ENCODE measurements at regions not wholly inside any gene's neighbourhood (a gene's known extent, or its start where the extent isn't known, plus 50 kb on each side); places are given as distances from the start of the nearest gene placed in this dataset.

DNA sequence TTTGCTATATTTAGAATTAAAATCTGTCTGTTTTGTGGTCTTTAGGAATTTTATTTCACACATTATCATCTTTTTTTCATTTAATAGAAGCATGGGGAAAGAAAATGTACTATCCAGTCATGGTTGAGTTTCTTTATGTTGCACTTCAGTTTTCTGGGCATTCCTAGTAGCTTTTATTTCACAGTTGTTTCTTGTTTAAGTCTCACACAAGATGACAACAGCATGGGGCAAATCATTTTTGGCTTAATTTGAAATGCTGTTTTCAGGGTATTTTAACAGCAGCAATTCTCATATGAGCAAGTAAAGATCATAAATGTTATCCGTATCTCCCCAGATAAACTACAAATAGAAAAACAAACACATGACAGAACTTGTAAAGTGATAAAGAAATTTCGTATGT lies 1600.2 kb downstream of the PCDH9 start:
- no peak for TF ChIP-seq POLR2AphosphoS5 (IDR thresholded peaks at IDR 0.05; ENCODE audit: low read depth, low read length)
- TF ChIP-seq, protein P1, sequence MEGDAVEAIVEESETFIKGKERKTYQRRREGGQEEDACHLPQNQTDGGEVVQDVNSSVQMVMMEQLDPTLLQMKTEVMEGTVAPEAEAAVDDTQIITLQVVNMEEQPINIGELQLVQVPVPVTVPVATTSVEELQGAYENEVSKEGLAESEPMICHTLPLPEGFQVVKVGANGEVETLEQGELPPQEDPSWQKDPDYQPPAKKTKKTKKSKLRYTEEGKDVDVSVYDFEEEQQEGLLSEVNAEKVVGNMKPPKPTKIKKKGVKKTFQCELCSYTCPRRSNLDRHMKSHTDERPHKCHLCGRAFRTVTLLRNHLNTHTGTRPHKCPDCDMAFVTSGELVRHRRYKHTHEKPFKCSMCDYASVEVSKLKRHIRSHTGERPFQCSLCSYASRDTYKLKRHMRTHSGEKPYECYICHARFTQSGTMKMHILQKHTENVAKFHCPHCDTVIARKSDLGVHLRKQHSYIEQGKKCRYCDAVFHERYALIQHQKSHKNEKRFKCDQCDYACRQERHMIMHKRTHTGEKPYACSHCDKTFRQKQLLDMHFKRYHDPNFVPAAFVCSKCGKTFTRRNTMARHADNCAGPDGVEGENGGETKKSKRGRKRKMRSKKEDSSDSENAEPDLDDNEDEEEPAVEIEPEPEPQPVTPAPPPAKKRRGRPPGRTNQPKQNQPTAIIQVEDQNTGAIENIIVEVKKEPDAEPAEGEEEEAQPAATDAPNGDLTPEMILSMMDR (IDR thresholded peaks at IDR 0.05 in 2 of 3, conservative IDR thresholded peaks at IDR 0.05 in 1 of 3; ENCODE audit: borderline replicate concordance in 1 of 3, insufficient read depth in 1 of 3, low read depth in 2 of 3, low read length in 2 of 3) = no peak
- no peak for TF ChIP-seq EZH2 (IDR thresholded peaks at IDR 0.05)

Measured in HCT116 (cell line).